KMS-11 (cell line): ENCODE measurements at regions not wholly inside any gene's neighbourhood (a gene's known extent, or its start where the extent isn't known, plus 50 kb on each side); places are given as distances from the start of the nearest gene placed in this dataset.
A peak's percentile ranks its signal among the peaks of the same experiment; 100 is the strongest.
"Not testable (repeated sequence)": the region's sequence is repeated elsewhere in the genome, so short reads cannot be mapped to it uniquely, and the experiment has no call there.

Source experiments
- H2AFZ ChIP-seq: fragments of 200-600 bp; sonication (generic); 2 replicates; pipeline ENCODE4 v1.6.1; 2016; ENCODE audit warnings: antibody characterized with exemption, mixed run types, low read depth
- H3K27ac ChIP-seq: fragments of 200-600 bp; sonication (generic); 2 replicates; pipeline ENCODE4 v1.6.1; 2016; ENCODE audit warnings: mild to moderate bottlenecking, mixed run types
- H3K27me3 ChIP-seq: fragments of 200-600 bp; sonication (generic); 2 replicates; pipeline ENCODE4 v1.6.1; 2017; ENCODE audit warnings: mild to moderate bottlenecking, low read depth, mixed run types, moderate library complexity; ENCODE audit not compliant: insufficient read depth
- H3K36me3 ChIP-seq: fragments of 200-600 bp; sonication (generic); 2 replicates; pipeline ENCODE4 v1.6.1; 2017; ENCODE audit warnings: mild to moderate bottlenecking, mixed run types; ENCODE audit not compliant: insufficient read depth
- H3K4me1 ChIP-seq: fragments of 200-600 bp; sonication (generic); 2 replicates; pipeline ENCODE4 v1.6.1; 2016; ENCODE audit warnings: mild to moderate bottlenecking, low read depth, mixed run types; ENCODE audit not compliant: poor library complexity, severe bottlenecking
- H3K4me2 ChIP-seq: fragments of 200-600 bp; sonication (generic); 2 replicates; pipeline ENCODE4 v1.7.0; 2016; ENCODE audit warnings: mild to moderate bottlenecking, mixed run types
- H3K4me3 ChIP-seq: fragments of 200-600 bp; sonication (generic); IDR thresholded peaks from 2 replicates; pipeline ENCODE4 v1.6.1; 2017; ENCODE audit warnings: low read depth, low read length, mixed read lengths; ENCODE audit not compliant: insufficient read depth
- H3K79me2 ChIP-seq: fragments of 200-600 bp; sonication (generic); 2 replicates; pipeline ENCODE4 v1.6.1; 2016; ENCODE audit warnings: low read depth, mixed run types; ENCODE audit not compliant: insufficient read depth
- H3K9ac ChIP-seq: fragments of 200-600 bp; sonication (generic); 2 replicates; pipeline ENCODE4 v1.6.1; 2016; ENCODE audit warnings: mild to moderate bottlenecking, mixed run types
- H4K20me1 ChIP-seq: fragments of 200-600 bp; sonication (generic); 2 replicates; pipeline ENCODE4 v1.6.1; 2016; ENCODE audit warnings: mild to moderate bottlenecking, mixed run types; ENCODE audit not compliant: insufficient read depth
- CTCF ChIP-seq: fragments of 200-600 bp; sonication (generic); conservative IDR thresholded peaks from 2 replicates; pipeline ENCODE4 v1.6.1; 2017; ENCODE audit warnings: low read depth, mild to moderate bottlenecking, antibody characterized with exemption, low read length, moderate library complexity, mixed read lengths

DNA sequence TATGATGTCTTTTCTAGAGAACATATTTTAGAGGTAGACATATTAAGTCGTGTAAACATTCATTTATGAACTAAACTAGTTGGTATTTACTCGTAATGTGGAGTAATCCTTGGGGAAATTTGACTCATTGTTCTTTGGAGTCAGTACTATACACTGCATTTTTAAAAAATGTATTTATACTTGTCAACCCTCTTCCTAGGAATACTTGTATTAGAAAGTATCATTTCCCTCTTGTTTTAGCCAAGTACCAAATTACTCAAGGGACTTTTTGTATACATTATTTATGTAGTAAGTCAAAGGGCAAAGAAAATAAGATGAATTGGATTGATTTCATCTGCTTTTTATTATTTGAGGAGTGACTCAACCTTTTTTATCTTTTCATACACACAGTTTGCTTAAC is 248.1 kb upstream of the IZUMO3 start:
- TF ChIP-seq CTCF: no peak
- Histone ChIP-seq H3K4me3 (no peak overlapping the region), H3K36me3 (no peaks in the 10 kb centered on the region), H2AFZ (no peak overlapping the region), H3K4me1 (no peaks in the 10 kb centered on the region), H3K27me3 (no peaks in the 10 kb centered on the region), H3K9ac (no peak overlapping the region), H3K27ac (no peak overlapping the region), H3K79me2 (no peaks in the 10 kb centered on the region), H3K4me2 (no peak overlapping the region), H4K20me1 (no peaks in the 10 kb centered on the region)

DNA sequence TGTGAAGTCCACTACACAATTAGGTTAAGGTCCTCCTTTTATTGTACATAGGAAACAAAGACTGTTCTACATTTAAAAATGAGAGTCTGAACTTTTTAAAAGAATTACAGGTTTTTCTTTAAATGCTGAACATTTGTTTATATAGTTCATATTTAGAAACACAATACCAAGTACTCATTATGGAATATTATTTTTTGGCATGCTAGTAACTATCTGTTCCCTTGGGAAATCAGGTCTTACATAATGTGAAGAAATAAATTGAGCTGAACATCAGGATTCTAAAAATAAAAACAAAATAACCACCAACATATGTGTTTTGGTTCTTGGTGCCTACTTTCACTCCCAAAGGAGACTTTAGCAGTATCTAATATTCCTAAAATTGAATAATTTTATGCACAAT is 230.5 kb upstream of the IZUMO3 start:
- no peaks in the 10 kb centered on the region for H3K27me3 ChIP-seq

GRCh38 chr9:24774199-24774598 is 228.5 kb upstream of the IZUMO3 start:
- H3K36me3 ChIP-seq, H3K79me2 ChIP-seq, H3K27ac ChIP-seq, H3K27me3 ChIP-seq, H2AFZ ChIP-seq, H3K9ac ChIP-seq, H4K20me1 ChIP-seq, H3K4me2 ChIP-seq, H3K4me3 ChIP-seq, H3K4me1 ChIP-seq: not testable (repeated sequence)

More for the DNA sequence above, 230.5 kb upstream of the IZUMO3 start:
- Histone ChIP-seq H3K36me3 (no peaks in the 10 kb centered on the region), H3K79me2 (no peaks in the 10 kb centered on the region), H3K27ac (no peak overlapping the region), H4K20me1 (no peaks in the 10 kb centered on the region), H3K4me1 (no peaks in the 10 kb centered on the region), H3K9ac (no peak overlapping the region), H2AFZ (no peak overlapping the region), H3K4me3 (no peak overlapping the region), H3K4me2 (no peak overlapping the region)
- no peak for TF ChIP-seq CTCF

DNA sequence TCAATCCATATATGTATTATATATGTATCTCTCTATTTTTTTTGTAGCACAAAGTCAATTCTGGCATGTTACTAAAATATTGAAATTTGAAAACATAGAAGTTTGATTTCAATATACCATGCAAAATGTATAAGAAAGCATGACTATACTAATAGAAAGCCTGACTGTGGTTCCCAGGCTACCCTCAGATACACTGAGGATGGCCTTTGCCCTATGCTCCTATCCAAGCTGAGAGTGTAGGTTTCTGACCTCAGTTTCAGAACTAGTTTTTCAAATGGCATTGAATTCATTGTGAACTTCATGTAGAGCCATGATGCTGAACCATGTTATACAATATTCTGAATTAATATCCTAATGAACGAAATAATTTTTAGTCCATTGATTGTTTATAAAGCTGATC is 220.4 kb upstream of the IZUMO3 start:
- Histone ChIP-seq H4K20me1 (no peaks in the 10 kb centered on the region), H3K4me1 (peaks cover 16% of the 10 kb centered on the region), H3K27me3 (no peaks in the 10 kb centered on the region), H3K27ac (no peak overlapping the region), H3K79me2 (no peaks in the 10 kb centered on the region), H3K4me2 (no peak overlapping the region), H3K9ac (no peak overlapping the region), H3K4me3 (no peak overlapping the region), H2AFZ (no peak overlapping the region), H3K36me3 (no peaks in the 10 kb centered on the region)
- TF ChIP-seq CTCF: no peak

DNA sequence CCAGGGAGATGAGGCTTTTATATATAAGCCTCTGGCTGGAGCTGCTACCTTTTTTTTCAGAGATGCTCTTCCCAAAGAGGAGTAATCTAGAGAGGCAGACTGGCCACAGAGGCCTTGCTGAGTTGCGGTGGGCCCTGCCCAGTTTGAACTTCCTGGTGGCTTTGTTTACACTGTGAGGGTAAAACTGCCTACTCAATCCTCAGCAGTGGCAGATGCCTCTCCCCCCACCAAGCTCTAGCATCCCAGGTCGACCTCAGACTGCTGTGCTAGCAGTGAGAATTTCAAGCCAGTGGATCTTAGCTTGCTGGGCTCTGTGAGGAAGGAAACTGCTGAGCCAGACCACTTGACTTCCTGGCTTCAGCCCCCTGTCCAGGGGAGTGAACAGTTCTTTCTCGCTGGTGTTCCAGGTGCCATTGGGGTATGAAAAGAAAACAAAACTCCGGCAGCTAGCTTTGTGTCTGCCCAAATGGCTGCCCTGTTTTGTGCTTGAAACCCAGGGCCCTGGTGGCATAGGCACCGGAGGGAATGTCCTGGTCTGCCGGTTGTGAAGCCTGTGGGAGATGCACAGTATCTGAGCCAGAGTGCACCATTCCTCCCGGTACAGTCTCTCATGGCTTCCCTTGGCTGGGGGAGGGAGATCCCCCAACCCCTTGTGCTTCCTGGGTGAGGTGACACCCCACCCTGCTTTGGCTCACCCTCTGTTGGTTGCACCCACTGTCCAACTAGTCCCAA is 219.5 kb upstream of the IZUMO3 start:
- peak overlapping the region; percentile 41; the same call in 1 of the 2 replicates for H3K27ac ChIP-seq
- no peak overlapping the region for H3K9ac ChIP-seq
- no peak overlapping the region; the same call in 1 of the 2 replicates for H2AFZ ChIP-seq
- no peaks in the 10 kb centered on the region for H3K36me3 ChIP-seq
- no peaks in the 10 kb centered on the region for H3K27me3 ChIP-seq
- H4K20me1 ChIP-seq: no peaks in the 10 kb centered on the region
- no peak overlapping the region for H3K4me3 ChIP-seq
- H3K4me1 ChIP-seq: peaks cover 16% of the 10 kb centered on the region
- no peaks in the 10 kb centered on the region for H3K79me2 ChIP-seq
- no peak overlapping the region for H3K4me2 ChIP-seq
- no peak for TF ChIP-seq CTCF
